ENCODE measurements at regions not wholly inside any gene's neighbourhood (a gene's known extent, or its start where the extent isn't known, plus 50 kb on each side); places are given as distances from the start of the nearest gene placed in this dataset.

DNA sequence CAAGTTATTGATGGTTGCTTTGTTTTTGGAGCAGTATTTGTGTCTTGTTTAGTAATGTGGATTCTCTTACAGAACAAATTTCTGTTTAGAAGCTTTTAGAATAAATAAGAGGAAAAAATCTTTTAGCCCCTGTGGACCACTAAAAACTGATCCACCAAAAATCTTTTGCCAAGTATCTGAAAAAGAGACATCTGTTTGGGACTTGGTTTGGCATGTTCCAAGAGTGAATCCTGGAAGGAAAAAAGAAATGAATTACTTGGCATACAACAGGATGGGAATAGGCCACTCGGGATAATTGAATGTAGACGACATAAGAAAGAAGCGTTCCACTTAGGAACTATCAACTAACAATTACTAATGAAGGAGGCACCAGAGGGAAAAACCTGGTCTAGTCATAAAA, 1350.1 kb upstream of the C9orf72 start:
- no peaks in the 10 kb centered on the region for H3K4me1 ChIP-seq
- H3K4me3 ChIP-seq = no peak overlapping the region
- no peak overlapping the region for H3K27ac ChIP-seq
- H3K36me3 ChIP-seq = no peaks in the 10 kb centered on the region
- DNase-seq = no peak
- H3K9me3 ChIP-seq = no peaks in the 10 kb centered on the region
- TF ChIP-seq CTCF (IDR thresholded peaks at IDR 0.05) = no peak
- H3K27me3 ChIP-seq = no peaks in the 10 kb centered on the region
- intact Hi-C loops (cut with DNase I) = no loop called here
- ATAC-seq = no peak

- H3K27me3 ChIP-seq = no peaks in the 10 kb centered on the region
- no peak overlapping the region for H3K27ac ChIP-seq
- H3K9me3 ChIP-seq = no peaks in the 10 kb centered on the region
- no peaks in the 10 kb centered on the region for H3K36me3 ChIP-seq
- no peaks in the 10 kb centered on the region for H3K4me1 ChIP-seq
- no peak for TF ChIP-seq CTCF (IDR thresholded peaks at IDR 0.05)
- intact Hi-C loops (cut with DNase I) = no loop called here
- ATAC-seq (no peak), DNase-seq (no peak)
- H3K4me3 ChIP-seq = no peak overlapping the region
Measured at GRCh38 chr9:28925157-28925556, 1351.9 kb upstream of the C9orf72 start.

GRCh38 chr9:28926306-28926705, 1353.0 kb upstream of the C9orf72 start:
- Histone ChIP-seq H3K36me3 (no peaks in the 10 kb centered on the region), H3K9me3 (no peaks in the 10 kb centered on the region), H3K4me3 (no peak overlapping the region), H3K27ac (no peak overlapping the region), H3K27me3 (no peaks in the 10 kb centered on the region), H3K4me1 (no peaks in the 10 kb centered on the region)
- no peak for TF ChIP-seq CTCF (IDR thresholded peaks at IDR 0.05)
- no peak for ATAC-seq
- intact Hi-C loops (cut with DNase I) = no loop called here
- no peak for DNase-seq

DNA sequence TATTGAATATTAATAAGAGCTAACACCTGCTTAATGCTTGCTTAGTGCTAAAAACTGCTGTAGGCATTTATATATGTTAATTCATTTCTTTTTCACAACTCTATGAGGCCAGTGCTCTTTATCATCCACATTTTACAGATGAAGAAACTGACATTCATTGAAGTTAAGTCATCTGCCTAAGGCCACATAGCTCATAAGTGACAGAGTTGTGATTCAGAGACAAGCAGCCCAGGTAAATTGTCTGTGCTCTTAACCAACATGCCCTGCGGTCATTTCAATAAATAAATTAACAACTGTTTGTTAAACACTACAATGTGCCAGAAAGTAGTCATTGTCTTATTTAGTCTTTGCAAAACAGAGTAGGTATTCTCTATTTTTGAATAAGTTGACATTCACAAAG, 1354.4 kb upstream of the C9orf72 start:
- ATAC-seq = no peak
- DNase-seq = no peak
- H3K4me1 ChIP-seq = no peaks in the 10 kb centered on the region
- TF ChIP-seq CTCF (IDR thresholded peaks at IDR 0.05) = no peak
- H3K36me3 ChIP-seq = no peaks in the 10 kb centered on the region
- no peak overlapping the region for H3K4me3 ChIP-seq
- no peaks in the 10 kb centered on the region for H3K27me3 ChIP-seq
- intact Hi-C loops (cut with DNase I) = no loop called here
- H3K27ac ChIP-seq = no peak overlapping the region
- H3K9me3 ChIP-seq = no peaks in the 10 kb centered on the region

GRCh38 chr9:28929433-28929832, 1356.2 kb upstream of the C9orf72 start:
- intact Hi-C loops (cut with DNase I) = no loop called here
- ATAC-seq = no peak
- Histone ChIP-seq H3K27ac (no peak overlapping the region), H3K4me3 (no peak overlapping the region), H3K4me1 (no peaks in the 10 kb centered on the region), H3K36me3 (no peaks in the 10 kb centered on the region), H3K9me3 (no peaks in the 10 kb centered on the region), H3K27me3 (no peaks in the 10 kb centered on the region)
- no peak for DNase-seq
- TF ChIP-seq CTCF (IDR thresholded peaks at IDR 0.05) = no peak

DNA sequence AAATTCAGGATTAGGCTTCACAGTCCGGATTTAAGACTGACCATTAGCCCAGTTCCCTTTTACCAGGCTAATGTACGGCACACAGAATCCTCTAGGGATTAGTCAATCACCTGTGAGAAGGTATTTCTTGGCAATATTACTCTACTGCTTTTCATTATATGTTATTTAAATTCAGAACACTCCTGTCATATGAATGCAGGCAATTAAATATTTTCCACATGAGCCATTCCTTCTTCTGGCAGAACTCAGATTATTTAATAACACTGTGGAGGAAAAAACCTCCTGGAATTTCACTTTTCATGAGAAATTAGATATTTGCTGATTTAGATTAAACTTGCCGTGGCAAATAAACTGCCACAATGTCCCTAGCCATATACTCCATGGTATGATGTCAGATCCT, 1357.5 kb upstream of the C9orf72 start:
- no peak for DNase-seq
- no peak for ATAC-seq
- TF ChIP-seq CTCF (IDR thresholded peaks at IDR 0.05) = no peak
- H3K36me3 ChIP-seq = no peaks in the 10 kb centered on the region
- H3K9me3 ChIP-seq = no peaks in the 10 kb centered on the region
- no peak overlapping the region for H3K27ac ChIP-seq
- H3K4me3 ChIP-seq = no peak overlapping the region
- intact Hi-C loops (cut with DNase I) = no loop called here
- no peaks in the 10 kb centered on the region for H3K4me1 ChIP-seq
- H3K27me3 ChIP-seq = no peaks in the 10 kb centered on the region
